ENCODE measurements at regions not wholly inside any gene's neighbourhood (a gene's known extent, or its start where the extent isn't known, plus 50 kb on each side); places are given as distances from the start of the nearest gene placed in this dataset.

DNA sequence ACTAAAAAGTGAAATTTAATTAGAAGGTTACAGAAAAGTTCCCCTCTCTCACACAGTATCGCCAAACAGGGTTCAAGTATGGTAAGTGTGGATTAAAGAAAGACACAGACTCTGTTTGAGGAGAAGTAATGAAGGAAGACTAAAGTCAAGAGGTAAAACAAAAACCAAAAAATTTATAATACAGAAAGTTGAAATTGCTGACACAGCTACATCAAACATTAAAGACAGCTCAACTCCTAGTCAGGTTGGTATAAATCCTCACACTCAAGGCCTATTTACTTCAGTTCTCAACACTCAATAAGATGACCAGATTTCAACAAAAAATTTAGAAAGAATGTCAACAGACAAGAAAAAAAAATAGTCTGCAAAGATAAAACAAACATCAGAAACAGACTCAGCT is 300.5 kb upstream of the LINC00305 start:
- peaks cover 8% of the 10 kb centered on the region for H3K9me3 Mint-ChIP-seq (ENCODE audit: low read depth)
- no peaks in the 10 kb centered on the region for H3K36me3 Mint-ChIP-seq (ENCODE audit: low read depth)
- TF ChIP-seq, protein P1, sequence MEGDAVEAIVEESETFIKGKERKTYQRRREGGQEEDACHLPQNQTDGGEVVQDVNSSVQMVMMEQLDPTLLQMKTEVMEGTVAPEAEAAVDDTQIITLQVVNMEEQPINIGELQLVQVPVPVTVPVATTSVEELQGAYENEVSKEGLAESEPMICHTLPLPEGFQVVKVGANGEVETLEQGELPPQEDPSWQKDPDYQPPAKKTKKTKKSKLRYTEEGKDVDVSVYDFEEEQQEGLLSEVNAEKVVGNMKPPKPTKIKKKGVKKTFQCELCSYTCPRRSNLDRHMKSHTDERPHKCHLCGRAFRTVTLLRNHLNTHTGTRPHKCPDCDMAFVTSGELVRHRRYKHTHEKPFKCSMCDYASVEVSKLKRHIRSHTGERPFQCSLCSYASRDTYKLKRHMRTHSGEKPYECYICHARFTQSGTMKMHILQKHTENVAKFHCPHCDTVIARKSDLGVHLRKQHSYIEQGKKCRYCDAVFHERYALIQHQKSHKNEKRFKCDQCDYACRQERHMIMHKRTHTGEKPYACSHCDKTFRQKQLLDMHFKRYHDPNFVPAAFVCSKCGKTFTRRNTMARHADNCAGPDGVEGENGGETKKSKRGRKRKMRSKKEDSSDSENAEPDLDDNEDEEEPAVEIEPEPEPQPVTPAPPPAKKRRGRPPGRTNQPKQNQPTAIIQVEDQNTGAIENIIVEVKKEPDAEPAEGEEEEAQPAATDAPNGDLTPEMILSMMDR (IDR thresholded peaks at IDR 0.05) = no peak
- H3K4me1 Mint-ChIP-seq (ENCODE audit: low read depth) = no peaks in the 10 kb centered on the region
- H3K4me3 Mint-ChIP-seq (ENCODE audit: unreplicated experiment) = no peak overlapping the region
- H3K27me3 Mint-ChIP-seq (ENCODE audit: low read depth) = peaks cover 2% of the 10 kb centered on the region
- DNase-seq (ENCODE audit: low spot score) = no peak
- no peak overlapping the region for H3K27ac Mint-ChIP-seq (ENCODE audit: unreplicated experiment)

GRCh38 chr18:64444819-64445218 is 295.9 kb upstream of the LINC00305 start:
- Mint-ChIP-seq H3K27ac (ENCODE audit: unreplicated experiment) (no peak overlapping the region), H3K4me3 (ENCODE audit: unreplicated experiment) (no peak overlapping the region), H3K4me1 (ENCODE audit: low read depth) (no peaks in the 10 kb centered on the region), H3K36me3 (ENCODE audit: low read depth) (no peaks in the 10 kb centered on the region), H3K27me3 (ENCODE audit: low read depth) (peaks cover 2% of the 10 kb centered on the region), H3K9me3 (ENCODE audit: low read depth) (peaks cover 2% of the 10 kb centered on the region)
- no peak for DNase-seq (ENCODE audit: low spot score)
- TF ChIP-seq, protein P1 (IDR thresholded peaks at IDR 0.05) = no peak

DNA sequence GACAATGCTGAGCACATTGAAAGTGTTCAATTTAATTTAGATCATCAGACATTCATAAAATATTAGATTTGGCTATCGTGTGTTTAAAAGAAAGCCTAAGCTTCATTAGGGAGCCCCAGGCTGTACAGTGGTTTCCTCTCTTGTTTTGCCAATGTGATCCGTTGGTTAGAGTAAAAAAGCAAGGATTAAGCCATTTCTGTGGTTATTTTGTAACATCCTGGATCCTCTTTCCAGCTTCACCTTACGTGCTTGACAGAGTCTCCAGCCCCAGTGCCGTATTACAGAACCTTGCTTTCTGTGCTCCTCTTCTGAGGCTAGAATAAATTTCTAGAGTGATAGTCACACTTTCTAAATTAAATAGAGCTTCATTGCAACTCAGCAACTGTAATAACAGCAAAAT is 289.3 kb upstream of the LINC00305 start:
- TF ChIP-seq, protein P1 (IDR thresholded peaks at IDR 0.05) = no peak
- DNase-seq (ENCODE audit: low spot score) = no peak
- no peaks in the 10 kb centered on the region for H3K4me1 Mint-ChIP-seq (ENCODE audit: low read depth)
- no peak overlapping the region for H3K4me3 Mint-ChIP-seq (ENCODE audit: unreplicated experiment)
- no peaks in the 10 kb centered on the region for H3K27me3 Mint-ChIP-seq (ENCODE audit: low read depth)
- peaks cover 15% of the 10 kb centered on the region for H3K9me3 Mint-ChIP-seq (ENCODE audit: low read depth)
- peaks cover 2% of the 10 kb centered on the region for H3K36me3 Mint-ChIP-seq (ENCODE audit: low read depth)
- no peak overlapping the region for H3K27ac Mint-ChIP-seq (ENCODE audit: unreplicated experiment)

GRCh38 chr18:64436111-64436510 is 287.2 kb upstream of the LINC00305 start:
- Mint-ChIP-seq H3K27ac (ENCODE audit: unreplicated experiment) (no peak overlapping the region), H3K4me1 (ENCODE audit: low read depth) (no peaks in the 10 kb centered on the region)
- DNase-seq (ENCODE audit: low spot score) = no peak

GRCh38 chr18:64419156-64419555 is 270.3 kb upstream of the LINC00305 start:
- Mint-ChIP-seq H3K27me3 (ENCODE audit: low read depth) (no peaks in the 10 kb centered on the region), H3K4me3 (ENCODE audit: unreplicated experiment) (no peak overlapping the region), H3K4me1 (ENCODE audit: low read depth) (no peaks in the 10 kb centered on the region), H3K36me3 (ENCODE audit: low read depth) (no peaks in the 10 kb centered on the region), H3K27ac (ENCODE audit: unreplicated experiment) (no peak overlapping the region), H3K9me3 (ENCODE audit: low read depth) (peaks cover 3% of the 10 kb centered on the region)
- no peak for DNase-seq (ENCODE audit: low spot score)
- TF ChIP-seq, protein P1 (IDR thresholded peaks at IDR 0.05) = no peak

More at GRCh38 chr18:64436111-64436510, 287.2 kb upstream of the LINC00305 start:
- TF ChIP-seq, protein P1 (IDR thresholded peaks at IDR 0.05) = no peak
- Mint-ChIP-seq H3K9me3 (ENCODE audit: low read depth) (peaks cover 22% of the 10 kb centered on the region), H3K27me3 (ENCODE audit: low read depth) (no peaks in the 10 kb centered on the region), H3K4me3 (ENCODE audit: unreplicated experiment) (no peak overlapping the region), H3K36me3 (ENCODE audit: low read depth) (peaks cover 2% of the 10 kb centered on the region)

Data from chondrocyte (in vitro differentiated cells).